CD8-positive, alpha-beta memory T cell (primary cell): ENCODE measurements at regions not wholly inside any gene's neighbourhood (a gene's known extent, or its start where the extent isn't known, plus 50 kb on each side); places are given as distances from the start of the nearest gene placed in this dataset.
"Not testable (repeated sequence)": the region's sequence is repeated elsewhere in the genome, so short reads cannot be mapped to it uniquely, and the experiment has no call there.

Experiments used
- CTCF ChIA-PET: fragments of 350-600 bp; sonication (Branson Sonifier 250); formaldehyde crosslinking; loops from one replicate; lab custom pipeline; 2021; ENCODE audit warnings: antibody characterized with exemption; lab: Charles Lee
- POLR2A ChIA-PET: fragments of 350-600 bp; sonication (Branson Sonifier 250); formaldehyde crosslinking; loops from one replicate; lab custom pipeline; 2021; ENCODE audit warnings: antibody characterized with exemption; lab: Charles Lee
- DNase-seq, 5 donors: peaks; one replicate each; pipeline versions ENCODE4 v3.0.0 to v3.0.0-alpha.2; 2020 to 2022; ENCODE audit warnings: mixed read lengths in 1 of 5
- H3K27ac ChIP-seq: one replicate; pipeline ENCODE4 v1.7.0; 2013; ENCODE audit warnings: low read depth, mild to moderate bottlenecking, low read length, moderate library complexity
- H3K27me3 ChIP-seq: 2 replicates; pipeline ENCODE4 v1.7.0; 2013; ENCODE audit warnings: low read length, mild to moderate bottlenecking; ENCODE audit not compliant: insufficient read depth, poor library complexity, severe bottlenecking
- H3K36me3 ChIP-seq: 2 replicates; pipeline ENCODE4 v1.7.0; 2013; ENCODE audit warnings: mild to moderate bottlenecking, low read length, moderate library complexity; ENCODE audit not compliant: insufficient read depth
- H3K4me1 ChIP-seq: 2 replicates; pipeline ENCODE4 v1.7.0; 2013; ENCODE audit warnings: mild to moderate bottlenecking, low read length, moderate library complexity; ENCODE audit not compliant: insufficient read depth
- H3K4me3 ChIP-seq: 2 replicates; pipeline ENCODE4 v1.7.0; 2013; ENCODE audit warnings: mild to moderate bottlenecking, low read length
- H3K9me3 ChIP-seq: 2 replicates; pipeline ENCODE4 v1.7.0; 2013; ENCODE audit warnings: mild to moderate bottlenecking, low read length
- H3K27ac Mint-ChIP-seq, 8 donors: one replicate each; pipeline ENCODE4 v1.8.0; 2020 to 2021; ENCODE audit warnings: mixed read lengths in 8 of 8, mild to moderate bottlenecking in 6 of 8, inconsistent platforms in 3 of 8, moderate library complexity in 3 of 8
- H3K27me3 Mint-ChIP-seq, 2 donors: one replicate each; pipeline ENCODE4 v1.8.0; 2020 to 2021; ENCODE audit warnings: mixed read lengths in 2 of 2, mild to moderate bottlenecking in 1 of 2, moderate library complexity in 1 of 2
- H3K36me3 Mint-ChIP-seq, 3 donors: one replicate each; pipeline ENCODE4 v1.8.0; 2020 to 2021; ENCODE audit warnings: mixed read lengths in 3 of 3, inconsistent platforms in 1 of 3, mild to moderate bottlenecking in 1 of 3
- H3K4me1 Mint-ChIP-seq, 3 donors: one replicate each; pipeline ENCODE4 v1.8.0; 2020 to 2021; ENCODE audit warnings: mixed read lengths in 3 of 3, inconsistent platforms in 1 of 3, mild to moderate bottlenecking in 1 of 3
- H3K4me3 Mint-ChIP-seq, 7 donors: one replicate each; pipeline ENCODE4 v1.8.0; 2020 to 2021; ENCODE audit warnings: mixed read lengths in 7 of 7, mild to moderate bottlenecking in 6 of 7, moderate library complexity in 4 of 7, inconsistent platforms in 2 of 7
- H3K9me3 Mint-ChIP-seq, 5 donors: one replicate each; pipeline ENCODE4 v1.8.0; 2020 to 2022; ENCODE audit warnings: mixed read lengths in 5 of 5, mild to moderate bottlenecking in 3 of 5, moderate library complexity in 2 of 5, inconsistent platforms in 1 of 5

DNA sequence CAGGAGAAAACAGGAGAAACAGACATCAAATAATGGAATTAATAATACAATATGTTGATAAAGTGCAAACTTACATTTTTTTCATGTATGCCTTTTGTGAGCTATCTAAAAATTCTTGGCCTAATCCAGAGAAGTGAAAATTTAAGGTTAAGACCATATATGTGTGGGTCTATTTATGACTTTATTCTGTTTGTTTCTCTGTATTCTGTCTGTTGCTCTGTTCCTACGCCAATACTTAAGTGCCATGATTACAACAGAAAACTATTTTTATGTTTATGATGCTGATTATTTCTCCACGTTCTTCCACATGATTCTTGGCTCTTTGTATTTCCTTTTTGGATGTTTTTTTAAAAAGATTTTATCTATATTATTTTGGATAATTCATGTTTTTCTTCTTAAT lies 109.6 kb upstream of the MAP3K4 start:
- no peak overlapping the region for H3K4me3 Mint-ChIP-seq
- Histone ChIP-seq H3K27ac (no peak overlapping the region), H3K27me3 (no peaks in the 10 kb centered on the region), H3K4me3 (no peak overlapping the region), H3K9me3 (no peaks in the 10 kb centered on the region), H3K4me1 (no peaks in the 10 kb centered on the region), H3K36me3 (no peaks in the 10 kb centered on the region)
- POLR2A ChIA-PET, result no interaction called here
- no peaks in the 10 kb centered on the region for H3K36me3 Mint-ChIP-seq
- CTCF ChIA-PET, result no interaction called here
- no peak for DNase-seq
- H3K4me1 Mint-ChIP-seq, result no peaks in the 10 kb centered on the region
- H3K27me3 Mint-ChIP-seq, result peaks cover 7 to 9% of the 10 kb centered on the region in 2 donors
- H3K27ac Mint-ChIP-seq, result no peak overlapping the region
- no peaks in the 10 kb centered on the region for H3K9me3 Mint-ChIP-seq

DNA sequence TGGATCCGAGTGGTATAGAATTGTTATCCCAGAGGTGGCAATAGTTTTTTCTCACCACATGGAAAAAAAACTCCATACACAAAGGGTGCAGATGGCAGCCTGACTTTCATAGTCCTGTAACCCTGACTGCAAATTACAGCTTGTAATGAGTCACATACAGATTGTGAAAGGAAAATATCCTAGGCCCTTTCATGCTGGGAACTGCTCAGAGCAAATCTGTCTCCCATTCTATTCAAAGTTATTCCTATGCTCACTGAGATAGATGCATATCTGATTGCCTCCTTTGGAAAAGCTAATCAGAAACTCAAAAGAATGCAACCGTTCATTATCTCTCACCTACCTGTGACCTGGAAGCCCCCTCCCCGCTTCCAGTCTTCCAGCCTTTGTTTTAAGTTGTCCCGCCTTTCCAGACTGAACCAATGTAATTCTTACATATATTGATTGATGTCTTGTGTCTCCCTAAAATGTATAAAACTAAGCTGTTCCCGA lies 108.7 kb upstream of the MAP3K4 start:
- no peak for DNase-seq
- Mint-ChIP-seq H3K36me3 (no peaks in the 10 kb centered on the region), H3K27me3 (peaks cover 7 to 9% of the 10 kb centered on the region in 2 donors), H3K9me3 (no peaks in the 10 kb centered on the region), H3K27ac (no peak overlapping the region), H3K4me1 (no peaks in the 10 kb centered on the region), H3K4me3 (no peak overlapping the region)
- H3K4me3 ChIP-seq, result no peak overlapping the region
- H3K27me3 ChIP-seq, result no peaks in the 10 kb centered on the region
- H3K4me1 ChIP-seq, result no peaks in the 10 kb centered on the region
- H3K9me3 ChIP-seq, result no peaks in the 10 kb centered on the region
- H3K36me3 ChIP-seq, result no peaks in the 10 kb centered on the region
- POLR2A ChIA-PET, result no interaction called here
- CTCF ChIA-PET, result no interaction called here
- no peak overlapping the region for H3K27ac ChIP-seq

DNA sequence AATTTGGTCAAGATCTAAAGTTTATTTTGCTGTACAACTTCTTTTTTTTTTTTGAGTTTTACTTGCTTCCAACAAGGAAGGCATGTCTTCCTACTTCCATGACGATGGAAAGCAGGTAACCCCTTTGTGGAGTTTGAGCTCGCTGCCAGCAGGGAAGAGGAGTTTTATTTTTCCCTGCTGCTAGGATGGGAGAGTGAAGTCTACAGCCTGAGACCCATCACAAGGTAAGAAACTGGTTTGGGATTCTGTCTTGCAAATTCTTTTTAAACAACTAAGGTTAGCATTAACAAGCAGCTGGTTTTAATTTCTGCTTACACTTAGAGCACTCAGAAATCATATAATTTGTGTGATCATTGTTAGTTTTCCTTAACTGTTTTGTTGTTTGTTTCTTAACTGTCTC lies 108.0 kb upstream of the MAP3K4 start:
- DNase-seq, result no peak
- Histone ChIP-seq H3K36me3 (no peaks in the 10 kb centered on the region), H3K4me1 (no peaks in the 10 kb centered on the region), H3K27me3 (no peaks in the 10 kb centered on the region), H3K27ac (no peak overlapping the region), H3K4me3 (no peak overlapping the region), H3K9me3 (no peaks in the 10 kb centered on the region)
- H3K27ac Mint-ChIP-seq, result no peak overlapping the region
- ChIA-PET POLR2A (no interaction called here), CTCF (no interaction called here)
- no peaks in the 10 kb centered on the region for H3K4me1 Mint-ChIP-seq
- no peaks in the 10 kb centered on the region for H3K9me3 Mint-ChIP-seq
- no peaks in the 10 kb centered on the region for H3K36me3 Mint-ChIP-seq
- no peak overlapping the region for H3K4me3 Mint-ChIP-seq
- peaks cover 2 to 6% of the 10 kb centered on the region in 2 donors for H3K27me3 Mint-ChIP-seq

DNA sequence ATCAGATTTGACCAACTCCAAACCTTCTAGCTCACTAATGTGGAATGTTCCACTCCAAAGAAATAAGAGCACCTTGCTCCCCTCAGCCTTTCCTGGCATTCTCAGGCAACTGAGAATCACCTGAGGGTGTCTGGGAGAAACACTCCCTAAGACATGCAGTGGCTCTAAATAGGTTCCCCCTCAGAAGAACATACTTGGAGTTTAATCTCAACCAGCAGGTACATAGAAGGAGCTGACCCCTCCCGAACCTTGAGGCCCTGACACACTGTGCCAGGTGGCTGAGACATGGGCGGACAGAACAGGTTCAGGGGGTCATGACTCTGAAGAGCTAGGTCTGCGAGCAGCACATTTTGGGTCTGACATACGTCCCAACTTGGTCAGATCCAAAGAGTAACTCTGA lies 107.6 kb upstream of the MAP3K4 start:
- Mint-ChIP-seq H3K27ac (no peak overlapping the region), H3K36me3 (no peaks in the 10 kb centered on the region), H3K4me1 (no peaks in the 10 kb centered on the region), H3K27me3 (peaks cover 2 to 6% of the 10 kb centered on the region in 2 donors), H3K4me3 (no peak overlapping the region), H3K9me3 (no peaks in the 10 kb centered on the region)
- Histone ChIP-seq H3K4me1 (no peaks in the 10 kb centered on the region), H3K36me3 (no peaks in the 10 kb centered on the region), H3K27me3 (no peaks in the 10 kb centered on the region), H3K9me3 (no peaks in the 10 kb centered on the region), H3K4me3 (no peak overlapping the region), H3K27ac (no peak overlapping the region)
- CTCF ChIA-PET, result no interaction called here
- POLR2A ChIA-PET, result no interaction called here
- DNase-seq, result no peak

DNA sequence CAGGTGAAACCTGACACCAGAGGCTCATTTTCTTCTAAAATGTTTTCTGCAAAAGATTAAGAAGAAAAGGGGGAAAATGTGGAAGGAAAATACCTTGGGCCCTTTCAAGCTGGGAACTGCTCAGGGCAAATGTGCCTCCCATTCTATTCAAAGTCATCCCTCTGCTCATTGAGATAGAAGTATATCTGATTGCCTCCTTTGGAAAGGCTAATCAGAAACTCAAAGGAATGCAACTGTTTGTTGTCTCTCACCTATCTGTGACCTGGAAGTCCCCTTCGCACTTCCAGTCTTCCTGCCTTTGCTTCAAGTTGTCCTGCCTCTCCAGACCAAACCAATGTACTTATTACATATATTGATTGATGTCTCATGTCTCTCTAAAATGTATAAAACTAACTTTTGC lies 102.4 kb upstream of the MAP3K4 start:
- peaks cover 7 to 13% of the 10 kb centered on the region in 2 donors for H3K27me3 Mint-ChIP-seq
- H3K4me1 ChIP-seq, H3K36me3 ChIP-seq, H3K36me3 Mint-ChIP-seq, H3K27ac ChIP-seq, H3K9me3 Mint-ChIP-seq, H3K4me3 Mint-ChIP-seq, H3K4me3 ChIP-seq, H3K27me3 ChIP-seq, DNase-seq, POLR2A ChIA-PET, H3K27ac Mint-ChIP-seq, CTCF ChIA-PET, H3K4me1 Mint-ChIP-seq, H3K9me3 ChIP-seq: not testable (repeated sequence)

DNA sequence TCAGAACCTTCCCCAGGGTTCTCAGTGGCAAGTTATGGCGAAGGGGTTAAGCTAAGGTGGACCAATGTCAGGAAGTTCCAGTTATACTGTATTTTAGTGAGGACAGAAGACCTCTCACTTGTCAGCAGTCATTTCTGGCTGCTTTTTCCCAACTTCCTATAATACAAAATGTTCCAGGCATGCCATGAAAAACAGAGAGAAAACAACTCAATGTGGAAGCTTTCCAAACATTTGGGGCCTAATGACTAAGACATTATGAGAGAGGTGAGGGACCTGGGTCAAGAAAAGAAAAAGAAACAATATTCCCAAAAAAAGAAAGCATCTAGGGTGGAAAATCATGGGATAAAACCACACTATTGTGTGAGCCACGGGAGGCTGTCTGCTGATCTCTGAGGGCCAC lies 99.9 kb upstream of the MAP3K4 start:
- no peaks in the 10 kb centered on the region for H3K36me3 ChIP-seq
- Mint-ChIP-seq H3K36me3 (no peaks in the 10 kb centered on the region), H3K4me3 (no peak overlapping the region), H3K27ac (no peak overlapping the region), H3K9me3 (no peaks in the 10 kb centered on the region), H3K27me3 (peaks cover 5 to 10% of the 10 kb centered on the region in 2 donors), H3K4me1 (no peaks in the 10 kb centered on the region)
- ChIA-PET POLR2A (no interaction called here), CTCF (no interaction called here)
- H3K4me1 ChIP-seq, result no peaks in the 10 kb centered on the region
- no peaks in the 10 kb centered on the region for H3K27me3 ChIP-seq
- H3K4me3 ChIP-seq, result no peak overlapping the region
- no peaks in the 10 kb centered on the region for H3K9me3 ChIP-seq
- DNase-seq, result no peak
- no peak overlapping the region for H3K27ac ChIP-seq

DNA sequence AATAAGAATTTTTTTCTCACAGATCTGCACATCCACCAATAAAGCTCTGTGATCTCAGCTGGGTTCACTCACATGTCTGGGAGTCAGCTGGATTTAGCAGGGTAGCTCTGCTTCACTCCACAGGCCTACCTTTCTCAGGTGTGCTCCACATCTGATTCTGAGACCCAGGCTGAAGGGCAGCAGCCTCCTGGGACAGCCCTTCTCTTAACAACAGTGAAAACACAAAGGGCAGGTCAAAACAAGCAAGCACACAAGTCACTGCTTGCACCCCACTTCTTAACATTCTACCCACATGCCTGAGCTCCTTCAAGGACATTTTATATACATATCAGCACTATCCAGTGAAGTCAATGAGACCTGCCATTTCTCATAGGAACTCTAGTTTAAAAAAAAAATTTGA lies 96.0 kb upstream of the MAP3K4 start:
- H3K27ac Mint-ChIP-seq, result no peak overlapping the region
- H3K4me3 Mint-ChIP-seq, result no peak overlapping the region
- H3K9me3 Mint-ChIP-seq, result peaks cover 0 to 3% (median 0%) of the 10 kb centered on the region in 5 donors
- DNase-seq, result no peak
- H3K27ac ChIP-seq, result no peak overlapping the region
- ChIA-PET POLR2A (no interaction called here), CTCF (no interaction called here)
- H3K36me3 Mint-ChIP-seq, result no peaks in the 10 kb centered on the region
- H3K4me3 ChIP-seq, result no peak overlapping the region
- H3K27me3 Mint-ChIP-seq, result peaks cover 8 to 16% of the 10 kb centered on the region in 2 donors
- H3K9me3 ChIP-seq, result no peaks in the 10 kb centered on the region
- H3K4me1 ChIP-seq, result no peaks in the 10 kb centered on the region
- H3K4me1 Mint-ChIP-seq, result no peaks in the 10 kb centered on the region
- no peaks in the 10 kb centered on the region for H3K27me3 ChIP-seq
- H3K36me3 ChIP-seq, result no peaks in the 10 kb centered on the region

DNA sequence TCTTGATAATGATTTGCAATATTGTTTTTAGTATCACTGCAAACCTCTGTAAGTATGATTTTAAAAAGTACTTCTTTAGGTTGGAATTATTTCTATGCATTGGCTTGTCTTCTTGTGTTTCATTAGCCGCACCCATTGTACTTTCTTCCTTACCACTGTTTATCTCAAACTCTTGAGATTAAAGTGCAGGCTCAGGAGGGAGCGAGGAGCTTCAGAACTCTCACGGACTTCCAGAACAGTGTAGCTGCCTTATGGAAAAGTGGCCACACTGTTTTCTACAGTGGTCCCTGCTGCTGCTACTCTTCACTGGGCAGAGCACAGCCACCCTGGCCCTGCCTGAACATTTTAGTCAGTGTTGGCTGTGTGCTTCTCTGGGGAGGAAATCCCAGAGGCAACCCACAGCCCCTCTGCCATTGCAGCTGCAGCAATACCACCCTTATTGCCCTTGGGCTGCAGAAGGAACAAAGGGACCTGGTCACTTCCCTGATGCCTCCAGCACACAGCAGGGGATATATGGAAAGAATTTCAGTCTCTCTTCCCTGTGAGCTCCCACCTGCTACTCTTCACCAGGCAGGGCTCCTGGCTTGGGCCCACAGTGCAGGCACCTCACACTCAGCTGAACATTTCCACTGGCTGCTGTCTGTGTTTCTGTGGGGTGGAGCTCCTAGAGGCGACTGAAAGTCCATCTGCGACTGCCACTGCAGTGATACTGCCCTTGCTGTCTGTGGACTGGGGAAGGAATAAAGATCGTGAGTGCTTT lies 91.7 kb upstream of the MAP3K4 start:
- Mint-ChIP-seq H3K4me3 (no peak overlapping the region), H3K27me3 (peaks cover 10 to 35% of the 10 kb centered on the region in 2 donors), H3K4me1 (no peaks in the 10 kb centered on the region), H3K27ac (no peak overlapping the region), H3K9me3 (peaks cover 0 to 3% (median 0%) of the 10 kb centered on the region in 5 donors), H3K36me3 (no peaks in the 10 kb centered on the region)
- no peaks in the 10 kb centered on the region for H3K36me3 ChIP-seq
- CTCF ChIA-PET, result no interaction called here
- no peak overlapping the region for H3K4me3 ChIP-seq
- POLR2A ChIA-PET, result no interaction called here
- no peak overlapping the region for H3K27ac ChIP-seq
- DNase-seq, result no peak
- no peaks in the 10 kb centered on the region for H3K4me1 ChIP-seq
- no peaks in the 10 kb centered on the region for H3K9me3 ChIP-seq
- H3K27me3 ChIP-seq, result no peaks in the 10 kb centered on the region
